Vagina (tissue), 2 donors: ENCODE measurements at regions not wholly inside any gene's neighbourhood (a gene's known extent, or its start where the extent isn't known, plus 50 kb on each side); places are given as distances from the start of the nearest gene placed in this dataset.

Source experiments
- CTCF ChIP-seq, 3 experiments: fragments of 450-650 bp in 2 of 3; fragments of 200-600 bp in 1 of 3; sonication (generic) in 1 of 3; IDR thresholded peaks; one replicate each; pipeline ENCODE4 v1.5.1; 2017 to 2019; ENCODE audit warnings: antibody characterized with exemption in 3 of 3, mild to moderate bottlenecking in 2 of 3, moderate library complexity in 2 of 3
- POLR2AphosphoS5 ChIP-seq, 2 donors: sonication (generic); formaldehyde crosslinking; IDR thresholded peaks; one replicate each; pipeline ENCODE4 v1.9.0; 2017; ENCODE audit warnings: antibody characterized with exemption in 2 of 2, mild to moderate bottlenecking in 2 of 2, low read depth in 1 of 2; ENCODE audit not compliant: insufficient read depth in 1 of 2

GRCh38 chr3:10760199-10760598 lies 55.8 kb upstream of the SLC6A11 start:
- no peak for TF ChIP-seq CTCF (IDR thresholded peaks at IDR 0.05)
- TF ChIP-seq POLR2AphosphoS5 (IDR thresholded peaks at IDR 0.05; ENCODE audit: insufficient read depth in 1 of 2, low read depth in 1 of 2): no peak
